ENCODE measurements at regions not wholly inside any gene's neighbourhood (a gene's known extent, or its start where the extent isn't known, plus 50 kb on each side); places are given as distances from the start of the nearest gene placed in this dataset.
"Not testable (repeated sequence)": the region's sequence is repeated elsewhere in the genome, so short reads cannot be mapped to it uniquely, and the experiment has no call there.

DNA sequence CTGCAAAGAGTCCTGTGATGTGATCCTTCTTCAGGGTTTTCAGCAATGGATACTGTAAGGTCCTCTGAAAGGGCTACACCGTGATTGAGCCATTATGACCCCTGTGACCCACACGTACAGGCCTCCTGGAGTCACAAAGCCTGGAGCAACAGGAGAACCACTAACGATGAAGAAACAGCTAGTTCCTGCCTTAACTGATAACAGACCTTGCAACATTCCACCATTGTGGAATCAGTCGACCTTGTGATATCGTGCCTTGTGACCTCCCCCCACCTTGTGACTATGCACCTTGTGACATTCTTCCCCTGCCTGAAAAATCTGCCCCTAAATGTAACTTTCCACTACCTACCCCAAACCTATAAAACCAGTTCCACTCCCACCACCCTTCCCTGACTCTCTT is 1235.4 kb downstream of the OTOL1 start:
- TF ChIP-seq, protein P1, sequence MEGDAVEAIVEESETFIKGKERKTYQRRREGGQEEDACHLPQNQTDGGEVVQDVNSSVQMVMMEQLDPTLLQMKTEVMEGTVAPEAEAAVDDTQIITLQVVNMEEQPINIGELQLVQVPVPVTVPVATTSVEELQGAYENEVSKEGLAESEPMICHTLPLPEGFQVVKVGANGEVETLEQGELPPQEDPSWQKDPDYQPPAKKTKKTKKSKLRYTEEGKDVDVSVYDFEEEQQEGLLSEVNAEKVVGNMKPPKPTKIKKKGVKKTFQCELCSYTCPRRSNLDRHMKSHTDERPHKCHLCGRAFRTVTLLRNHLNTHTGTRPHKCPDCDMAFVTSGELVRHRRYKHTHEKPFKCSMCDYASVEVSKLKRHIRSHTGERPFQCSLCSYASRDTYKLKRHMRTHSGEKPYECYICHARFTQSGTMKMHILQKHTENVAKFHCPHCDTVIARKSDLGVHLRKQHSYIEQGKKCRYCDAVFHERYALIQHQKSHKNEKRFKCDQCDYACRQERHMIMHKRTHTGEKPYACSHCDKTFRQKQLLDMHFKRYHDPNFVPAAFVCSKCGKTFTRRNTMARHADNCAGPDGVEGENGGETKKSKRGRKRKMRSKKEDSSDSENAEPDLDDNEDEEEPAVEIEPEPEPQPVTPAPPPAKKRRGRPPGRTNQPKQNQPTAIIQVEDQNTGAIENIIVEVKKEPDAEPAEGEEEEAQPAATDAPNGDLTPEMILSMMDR (IDR thresholded peaks at IDR 0.05): not testable (repeated sequence)
- TF ChIP-seq, protein P2, sequence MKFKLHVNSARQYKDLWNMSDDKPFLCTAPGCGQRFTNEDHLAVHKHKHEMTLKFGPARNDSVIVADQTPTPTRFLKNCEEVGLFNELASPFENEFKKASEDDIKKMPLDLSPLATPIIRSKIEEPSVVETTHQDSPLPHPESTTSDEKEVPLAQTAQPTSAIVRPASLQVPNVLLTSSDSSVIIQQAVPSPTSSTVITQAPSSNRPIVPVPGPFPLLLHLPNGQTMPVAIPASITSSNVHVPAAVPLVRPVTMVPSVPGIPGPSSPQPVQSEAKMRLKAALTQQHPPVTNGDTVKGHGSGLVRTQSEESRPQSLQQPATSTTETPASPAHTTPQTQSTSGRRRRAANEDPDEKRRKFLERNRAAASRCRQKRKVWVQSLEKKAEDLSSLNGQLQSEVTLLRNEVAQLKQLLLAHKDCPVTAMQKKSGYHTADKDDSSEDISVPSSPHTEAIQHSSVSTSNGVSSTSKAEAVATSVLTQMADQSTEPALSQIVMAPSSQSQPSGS (CRISPR knock-in tag; IDR thresholded peaks at IDR 0.05; ENCODE audit: borderline replicate concordance, low read depth): not testable (repeated sequence)

Data from WTC11 (cell line).